ENCODE measurements at regions not wholly inside any gene's neighbourhood (a gene's known extent, or its start where the extent isn't known, plus 50 kb on each side); places are given as distances from the start of the nearest gene placed in this dataset.

- TF ChIP-seq POLR2A (IDR thresholded peaks at IDR 0.05; ENCODE audit: low read depth, low read length), result no peak
- TF ChIP-seq TAF1 (IDR thresholded peaks at IDR 0.05; ENCODE audit: low read depth, low read length), result no peak
- TF ChIP-seq POLR2AphosphoS5 (IDR thresholded peaks at IDR 0.05; ENCODE audit: low read depth, low read length), result no peak
- no peak for TF ChIP-seq SPI1 (IDR thresholded peaks at IDR 0.05; ENCODE audit: low read depth, low read length)
These were observed 72.6 kb downstream of the TMEM100 start for GRCh38 chr17:55649957-55650597.

Data from GM12891 (cell line).